Endothelial cell of hepatic sinusoid (primary cell): ENCODE measurements at regions not wholly inside any gene's neighbourhood (a gene's known extent, or its start where the extent isn't known, plus 50 kb on each side); places are given as distances from the start of the nearest gene placed in this dataset.

Experiments used
- in situ Hi-C: cut with HindIII; loops from 2 replicates; pipeline ENCODE4 v1.10.0; 2017; ENCODE audit warnings: low sequenced_read_pairs

GRCh38 chr2:62596061-62596921 is 90.3 kb upstream of the TMEM17 start:
- in situ Hi-C loops: loop anchor here (5.0 kb wide), 1 partner anchor 101 kb away; no protein-coding TSS in a partner anchor

DNA sequence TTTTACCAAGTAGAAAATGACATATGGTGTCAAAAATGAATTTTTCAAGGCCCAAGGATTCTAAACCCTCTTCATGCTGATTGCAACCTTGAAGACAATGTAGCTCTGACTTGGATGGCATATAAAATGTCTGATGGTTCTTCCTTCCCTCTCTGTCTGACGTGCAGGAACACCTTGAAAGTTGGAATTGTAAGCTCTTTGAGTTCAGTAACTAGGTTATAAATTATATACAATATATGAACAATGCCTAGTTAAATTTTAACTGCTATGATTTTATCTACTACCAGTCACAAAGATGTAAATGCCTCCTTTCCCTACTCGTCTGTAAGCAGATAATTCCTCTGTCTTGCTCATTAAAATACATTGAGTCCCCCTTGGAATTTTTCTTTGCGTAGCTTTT is 89.5 kb upstream of the TMEM17 start:
- in situ Hi-C loops: loop anchor here (5.0 kb wide), 1 partner anchor 102 kb away; no protein-coding TSS in a partner anchor

DNA sequence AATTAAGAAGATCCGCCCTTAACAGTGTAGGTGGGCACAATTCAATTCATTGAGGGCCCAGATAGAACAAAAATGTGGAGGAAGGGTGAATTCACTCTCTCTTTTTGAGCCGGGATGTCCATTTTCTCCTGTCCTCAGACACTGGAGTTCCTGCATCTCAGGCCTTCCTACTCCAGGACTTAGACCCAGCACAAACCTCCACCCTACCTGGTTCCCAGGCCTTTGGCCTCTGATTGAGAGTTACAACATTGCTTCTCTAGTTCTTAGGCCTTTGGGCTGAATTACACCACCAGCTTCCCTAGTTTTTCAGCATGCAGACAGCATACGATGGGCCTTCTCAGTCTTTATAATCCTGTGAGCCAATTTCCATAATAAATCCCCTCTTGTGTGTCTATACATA is 87.8 kb upstream of the TMEM17 start:
- in situ Hi-C loops: no loop called here

GRCh38 chr2:62591491-62591890 is 85.5 kb upstream of the TMEM17 start:
- in situ Hi-C loops: no loop called here

DNA sequence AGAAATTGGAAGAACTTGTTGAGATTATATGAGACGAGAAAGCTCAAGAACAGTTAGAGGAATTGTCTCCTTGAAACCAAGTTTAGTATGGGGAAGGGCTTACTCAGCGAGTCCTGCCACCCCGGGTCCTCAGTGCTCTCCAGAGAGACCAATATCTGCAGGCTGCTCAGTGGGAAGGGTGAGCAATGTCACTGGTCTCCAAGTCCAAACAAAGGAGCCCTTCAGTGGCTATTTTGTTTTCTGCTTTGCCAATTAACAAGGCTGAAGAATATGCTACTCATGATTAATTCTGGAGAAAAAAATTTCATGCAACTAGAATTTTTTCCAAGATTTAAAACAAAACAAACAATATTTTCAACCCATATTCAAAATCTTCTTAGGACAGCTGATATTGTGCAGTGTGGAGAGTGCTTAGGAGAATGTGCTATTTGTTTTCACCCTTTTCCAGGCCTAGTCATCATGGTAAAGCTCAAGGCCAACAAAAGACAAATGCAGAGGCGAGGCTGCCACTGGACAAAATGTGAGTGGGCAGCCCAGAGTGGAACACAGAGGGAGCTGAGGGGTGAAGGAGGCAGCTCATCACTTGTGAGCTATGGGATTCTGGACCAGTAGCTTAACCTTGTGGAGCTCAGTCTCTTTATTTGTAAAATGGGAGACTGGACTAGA is 83.8 kb upstream of the TMEM17 start:
- in situ Hi-C loops: no loop called here

DNA sequence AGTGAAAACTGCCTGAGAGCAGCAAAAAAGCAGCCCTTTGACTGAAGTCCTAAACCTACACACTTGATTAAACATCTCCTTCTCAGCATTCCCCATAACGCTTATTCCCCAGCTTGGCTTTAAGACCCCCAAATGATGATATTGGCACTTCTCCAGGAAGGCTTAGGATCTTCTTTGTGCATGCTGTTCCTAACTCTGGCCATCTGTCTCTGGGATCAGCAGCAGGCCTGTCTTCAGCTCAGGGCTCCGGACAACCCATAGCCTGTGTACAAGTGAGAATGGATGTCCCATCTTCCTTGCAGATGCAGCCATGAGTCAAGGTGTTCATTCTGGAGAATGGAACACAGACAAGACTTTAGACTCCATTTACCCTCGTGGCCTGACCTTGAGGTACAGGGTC is 81.6 kb upstream of the TMEM17 start:
- in situ Hi-C loops: no loop called here

- in situ Hi-C loops: no loop called here
These were observed 81.0 kb upstream of the TMEM17 start for GRCh38 chr2:62586981-62587380.

DNA sequence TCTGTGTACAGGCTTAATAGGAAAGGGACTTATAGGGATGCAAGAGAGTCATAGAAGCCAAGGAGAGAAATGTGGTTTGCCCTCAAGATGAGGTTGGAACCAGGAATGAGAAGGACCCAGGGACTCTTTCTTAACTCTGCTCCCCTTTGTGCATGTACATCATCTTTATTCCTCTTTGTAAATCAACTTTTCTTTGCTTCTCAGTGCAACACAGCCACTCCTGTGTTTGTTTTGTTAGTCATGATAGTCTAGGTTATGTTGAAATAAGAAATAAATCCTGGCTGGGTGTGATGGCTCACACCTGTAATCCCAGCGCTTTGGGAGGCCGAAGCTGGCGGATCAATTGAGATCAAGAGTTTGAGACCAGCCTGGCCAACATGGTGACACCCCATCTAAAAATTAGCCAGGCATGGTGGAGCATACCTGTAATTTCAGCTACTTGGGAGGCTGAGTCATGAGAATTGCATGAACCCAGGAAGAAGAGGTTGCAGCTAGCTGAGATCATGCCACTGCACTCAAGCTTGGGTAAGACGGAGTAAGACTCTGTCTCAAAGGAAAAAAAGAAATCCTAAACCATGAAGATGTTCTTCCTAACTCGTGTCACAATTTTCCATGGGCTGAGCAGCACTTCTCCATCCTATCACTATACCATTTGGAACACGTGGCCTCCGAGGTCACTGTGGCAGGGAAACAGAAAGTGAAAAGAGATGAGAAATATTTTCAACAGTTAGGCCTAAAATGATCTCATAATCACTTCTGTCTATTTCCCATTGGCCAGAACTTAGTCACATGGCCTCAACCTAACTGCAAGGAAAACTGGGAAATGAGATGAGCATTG is 73.0 kb upstream of the TMEM17 start:
- in situ Hi-C loops: no loop called here

- in situ Hi-C loops: no loop called here
These were observed 72.2 kb upstream of the TMEM17 start for GRCh38 chr2:62577994-62578781.

DNA sequence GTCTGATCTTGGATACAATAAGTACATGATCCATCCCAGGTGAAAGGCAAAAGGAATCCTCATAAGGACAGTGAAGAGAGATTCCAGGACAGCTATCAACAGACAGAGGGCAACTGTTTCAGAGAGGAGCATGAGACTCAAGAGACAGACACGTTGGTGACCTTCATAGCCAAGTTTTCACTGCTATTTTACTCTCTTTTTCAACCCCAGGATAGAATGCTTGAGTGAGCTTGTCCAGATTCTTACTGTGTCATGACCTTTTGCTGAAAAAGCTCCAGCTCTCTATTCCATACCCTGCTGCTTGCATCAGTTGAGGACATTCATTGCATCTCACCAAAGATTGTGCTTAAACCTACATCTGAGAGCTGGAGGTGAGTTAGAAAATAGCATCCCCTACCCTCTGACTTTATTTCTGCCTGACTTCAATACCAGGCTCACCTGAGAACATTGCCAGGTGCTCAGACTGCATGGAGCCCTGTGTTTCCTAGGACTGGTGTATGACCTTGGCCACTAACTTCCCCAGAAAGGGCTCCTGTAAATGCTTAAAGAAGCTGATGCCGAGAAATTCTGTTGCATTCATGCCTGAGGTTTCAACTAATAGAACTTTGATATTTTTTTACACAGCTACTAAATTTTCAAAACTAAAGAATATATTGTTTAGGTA is 70.4 kb upstream of the TMEM17 start:
- in situ Hi-C loops: no loop called here

GRCh38 chr2:62573936-62574335 is 67.9 kb upstream of the TMEM17 start:
- in situ Hi-C loops: no loop called here

- in situ Hi-C loops: no loop called here
These were observed 67.2 kb upstream of the TMEM17 start for GRCh38 chr2:62573137-62573731.

- in situ Hi-C loops: no loop called here
These were observed 65.1 kb upstream of the TMEM17 start for GRCh38 chr2:62570861-62571698.

GRCh38 chr2:62569907-62570841 is 64.2 kb upstream of the TMEM17 start:
- in situ Hi-C loops: no loop called here

GRCh38 chr2:62568983-62569837 is 63.2 kb upstream of the TMEM17 start:
- in situ Hi-C loops: no loop called here

DNA sequence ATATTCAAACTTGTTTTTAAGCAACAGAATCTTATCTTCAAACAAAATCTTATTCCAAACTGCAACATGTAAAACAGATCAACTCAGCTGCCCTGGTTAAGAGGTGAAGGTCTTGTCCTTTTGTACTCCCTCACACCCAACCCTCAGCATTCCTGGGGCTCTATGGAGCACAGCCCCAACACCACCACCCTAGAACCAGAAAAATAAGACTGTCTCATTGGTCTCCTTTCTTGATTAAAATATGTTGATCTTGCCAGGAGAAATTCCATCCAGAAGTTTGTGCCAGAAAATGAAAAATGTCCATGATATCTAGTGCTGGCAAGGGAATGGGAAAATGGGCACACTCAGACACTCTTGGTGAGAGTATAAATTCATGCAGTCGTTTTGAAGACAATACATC is 62.1 kb upstream of the TMEM17 start:
- in situ Hi-C loops: no loop called here

GRCh38 chr2:62567669-62568068 is 61.7 kb upstream of the TMEM17 start:
- in situ Hi-C loops: no loop called here
